ENCODE measurements at regions not wholly inside any gene's neighbourhood (a gene's known extent, or its start where the extent isn't known, plus 50 kb on each side); places are given as distances from the start of the nearest gene placed in this dataset.

DNA sequence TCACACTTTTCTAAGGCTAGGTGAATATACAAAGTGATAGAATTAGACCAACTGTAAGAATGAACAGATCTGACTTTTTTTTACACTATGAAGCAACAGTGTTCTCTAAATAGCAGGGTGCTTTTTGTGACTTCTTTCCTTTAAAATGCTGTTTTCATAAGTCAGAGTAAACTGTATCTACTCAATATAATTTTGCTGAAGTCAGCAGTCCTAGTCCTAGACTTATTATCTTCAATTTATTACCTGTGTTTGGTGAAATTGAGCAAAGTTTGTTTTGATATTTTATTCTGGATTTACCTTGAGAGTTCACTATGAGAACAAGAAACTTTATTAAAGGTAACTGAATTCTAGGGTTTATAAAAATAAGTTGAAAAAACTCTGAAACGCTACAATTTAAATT, 651.3 kb upstream of the MIS18BP1 start:
- no peak overlapping the region for H3K4me2 ChIP-seq (replicated peaks; ENCODE audit: extremely low read depth, low read length, poor library complexity, severe bottlenecking)
- H3K36me3 Mint-ChIP-seq: no peaks in the 10 kb centered on the region

DNA sequence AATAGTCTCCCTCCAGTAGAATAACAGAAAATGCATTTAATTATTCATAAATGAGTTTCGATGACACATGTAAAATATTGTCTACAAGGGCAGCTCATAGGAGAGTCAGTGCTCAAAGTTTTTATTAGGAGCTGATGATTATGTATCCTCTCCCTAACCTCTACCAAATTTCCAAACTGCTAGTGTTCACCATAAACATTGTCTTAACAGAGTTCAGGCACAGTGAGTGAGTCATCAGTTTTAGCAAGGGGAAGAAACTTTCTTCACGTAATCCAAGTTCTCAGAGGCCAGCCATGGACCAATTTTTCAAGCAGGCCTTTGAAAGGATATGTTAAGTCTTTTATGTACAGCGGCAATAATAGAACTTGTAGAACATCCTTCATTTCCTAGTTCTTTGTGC, 649.2 kb upstream of the MIS18BP1 start:
- intact Hi-C loops (cut with micrococcal nuclease): no loop called here
- no peak overlapping the region for H3K9ac ChIP-seq (ENCODE audit: insufficient read depth, low read length, poor library complexity, severe bottlenecking)
- no peak overlapping the region for H3K27ac ChIP-seq (ENCODE audit: low read depth in 1 of 2, low read length in 2 of 2)
- H3K4me1 ChIP-seq (ENCODE audit: control insufficient read depth in 1 of 2, insufficient read depth in 2 of 2, low read length in 2 of 2): no peaks in the 10 kb centered on the region
- Mint-ChIP-seq H3K36me3 (no peaks in the 10 kb centered on the region), H3K27ac (no peak overlapping the region), H3K27me3 (ENCODE audit: low read depth in 3 of 3) (no peaks in the 10 kb centered on the region), H3K9me3 (peaks cover 0 to 3% (median 0%) of the 10 kb centered on the region in 7 donors), H3K4me1 (no peaks in the 10 kb centered on the region), H3K4me3 (no peak overlapping the region)
- H2AFZ ChIP-seq (ENCODE audit: insufficient read depth, low read depth, low read length, poor library complexity, severe bottlenecking): no peak overlapping the region
- H3K36me3 ChIP-seq (replicated peaks in 1 of 2; ENCODE audit: control insufficient read depth in 1 of 2, insufficient read depth in 2 of 2, low read length in 2 of 2): no peaks in the 10 kb centered on the region
- WGBS (ENCODE audit: insufficient coverage): no CpG with 5 or more reads among the region's 3 CpGs
- TF ChIP-seq, protein P1, sequence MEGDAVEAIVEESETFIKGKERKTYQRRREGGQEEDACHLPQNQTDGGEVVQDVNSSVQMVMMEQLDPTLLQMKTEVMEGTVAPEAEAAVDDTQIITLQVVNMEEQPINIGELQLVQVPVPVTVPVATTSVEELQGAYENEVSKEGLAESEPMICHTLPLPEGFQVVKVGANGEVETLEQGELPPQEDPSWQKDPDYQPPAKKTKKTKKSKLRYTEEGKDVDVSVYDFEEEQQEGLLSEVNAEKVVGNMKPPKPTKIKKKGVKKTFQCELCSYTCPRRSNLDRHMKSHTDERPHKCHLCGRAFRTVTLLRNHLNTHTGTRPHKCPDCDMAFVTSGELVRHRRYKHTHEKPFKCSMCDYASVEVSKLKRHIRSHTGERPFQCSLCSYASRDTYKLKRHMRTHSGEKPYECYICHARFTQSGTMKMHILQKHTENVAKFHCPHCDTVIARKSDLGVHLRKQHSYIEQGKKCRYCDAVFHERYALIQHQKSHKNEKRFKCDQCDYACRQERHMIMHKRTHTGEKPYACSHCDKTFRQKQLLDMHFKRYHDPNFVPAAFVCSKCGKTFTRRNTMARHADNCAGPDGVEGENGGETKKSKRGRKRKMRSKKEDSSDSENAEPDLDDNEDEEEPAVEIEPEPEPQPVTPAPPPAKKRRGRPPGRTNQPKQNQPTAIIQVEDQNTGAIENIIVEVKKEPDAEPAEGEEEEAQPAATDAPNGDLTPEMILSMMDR (IDR thresholded peaks at IDR 0.05): no peak
- no peaks in the 10 kb centered on the region for H3K27me3 ChIP-seq (ENCODE audit: control insufficient read depth in 2 of 2, insufficient read depth in 2 of 2, low read length in 2 of 2)
- H3K9me3 ChIP-seq (replicated peaks in 1 of 2; ENCODE audit: control insufficient read depth in 1 of 2, insufficient read depth in 1 of 2, low read length in 2 of 2): no peaks in the 10 kb centered on the region
- no peaks in the 10 kb centered on the region for H4K20me1 ChIP-seq (ENCODE audit: insufficient read depth, low read length)
- H3K79me2 ChIP-seq (ENCODE audit: insufficient read depth, low read length): no peaks in the 10 kb centered on the region
- no peak overlapping the region for H3K4me2 ChIP-seq (replicated peaks; ENCODE audit: extremely low read depth, low read length, poor library complexity, severe bottlenecking)
- no peak overlapping the region for H3K4me3 ChIP-seq (replicated peaks in 1 of 3; ENCODE audit: low read depth in 2 of 3, low read length in 3 of 3)
- no peak for DNase-seq

More for the DNA sequence above, 651.3 kb upstream of the MIS18BP1 start:
- Mint-ChIP-seq H3K27me3 (ENCODE audit: low read depth in 3 of 3) (no peaks in the 10 kb centered on the region), H3K9me3 (peaks cover 0 to 2% (median 0%) of the 10 kb centered on the region in 7 donors), H3K27ac (no peak overlapping the region), H3K4me1 (no peaks in the 10 kb centered on the region), H3K4me3 (no peak overlapping the region)
- Histone ChIP-seq H3K4me1 (ENCODE audit: control insufficient read depth in 1 of 2, insufficient read depth in 2 of 2, low read length in 2 of 2) (no peaks in the 10 kb centered on the region), H3K79me2 (ENCODE audit: insufficient read depth, low read length) (no peaks in the 10 kb centered on the region), H3K9me3 (replicated peaks in 1 of 2; ENCODE audit: control insufficient read depth in 1 of 2, insufficient read depth in 1 of 2, low read length in 2 of 2) (no peaks in the 10 kb centered on the region), H3K27me3 (ENCODE audit: control insufficient read depth in 2 of 2, insufficient read depth in 2 of 2, low read length in 2 of 2) (no peaks in the 10 kb centered on the region), H3K27ac (ENCODE audit: low read depth in 1 of 2, low read length in 2 of 2) (no peak overlapping the region), H2AFZ (ENCODE audit: insufficient read depth, low read depth, low read length, poor library complexity, severe bottlenecking) (no peak overlapping the region), H3K4me3 (replicated peaks in 1 of 3; ENCODE audit: low read depth in 2 of 3, low read length in 3 of 3) (no peak overlapping the region), H3K9ac (ENCODE audit: insufficient read depth, low read length, poor library complexity, severe bottlenecking) (no peak overlapping the region), H3K36me3 (replicated peaks in 1 of 2; ENCODE audit: control insufficient read depth in 1 of 2, insufficient read depth in 2 of 2, low read length in 2 of 2) (no peaks in the 10 kb centered on the region), H4K20me1 (ENCODE audit: insufficient read depth, low read length) (no peaks in the 10 kb centered on the region)
- no CpG with 5 or more reads among the region's 1 CpG for WGBS (ENCODE audit: insufficient coverage)
- TF ChIP-seq, protein P1 (IDR thresholded peaks at IDR 0.05): no peak
- no peak for DNase-seq
- intact Hi-C loops (cut with micrococcal nuclease): no loop called here

Data from CD14-positive monocyte (primary cell).